Stomach (tissue), 8 donors: ENCODE measurements at regions not wholly inside any gene's neighbourhood (a gene's known extent, or its start where the extent isn't known, plus 50 kb on each side); places are given as distances from the start of the nearest gene placed in this dataset.
"Not testable (repeated sequence)": the region's sequence is repeated elsewhere in the genome, so short reads cannot be mapped to it uniquely, and the experiment has no call there.

Source experiments
- DNase-seq, 2 donors: peaks; one replicate each; pipeline versions ENCODE4 v3.0.0 to v3.0.0-alpha.2; 2013 to 2019
- H3K27ac ChIP-seq, 5 donors: fragments of 200-600 bp in 4 of 5; sonication (generic) in 4 of 5; one replicate each; pipeline ENCODE4 v1.5.1; 2013 to 2019; ENCODE audit warnings: mild to moderate bottlenecking in 1 of 5, moderate library complexity in 1 of 5
- H3K27me3 ChIP-seq, 3 donors: fragments of 200-600 bp; sonication (generic); one replicate each; pipeline ENCODE4 v1.5.1; 2017 to 2019; ENCODE audit warnings: mixed run types in 1 of 3
- H3K36me3 ChIP-seq, 4 donors: fragments of 200-600 bp; sonication (generic); 1 replicate in 3 of 4; 2 replicates in 1 of 4; pipeline ENCODE4 v1.5.1; 2016 to 2019
- H3K4me1 ChIP-seq, 4 donors: fragments of 200-600 bp; sonication (generic); one replicate each; pipeline ENCODE4 v1.5.1; 2016 to 2019
- H3K4me3 ChIP-seq, 4 donors: fragments of 200-600 bp; sonication (generic) in 3 of 4; one replicate each; pipeline ENCODE4 v1.5.1; 2016 to 2019; ENCODE audit warnings: mild to moderate bottlenecking in 1 of 4
- H3K9me3 ChIP-seq, 4 donors: fragments of 200-600 bp; sonication (generic); one replicate each; pipeline ENCODE4 v1.5.1; 2016 to 2019
- CTCF ChIP-seq, 7 experiments: fragments of 450-650 bp in 4 of 7; fragments of 200-600 bp in 3 of 7; sonication (generic) in 3 of 7; IDR thresholded peaks; one replicate each; pipeline ENCODE4 v1.5.1; 2016 to 2019; ENCODE audit warnings: antibody characterized with exemption in 7 of 7, control low read depth in 2 of 7, mild to moderate bottlenecking in 1 of 7
- EP300 ChIP-seq: sonication (generic); formaldehyde crosslinking; IDR thresholded peaks from one replicate; pipeline ENCODE4 v1.6.1; 2017; ENCODE audit warnings: antibody characterized with exemption
- POLR2A ChIP-seq, 4 donors: fragments of 450-650 bp; IDR thresholded peaks; one replicate each; pipeline ENCODE4 v1.6.1; 2016; ENCODE audit warnings: antibody characterized with exemption in 4 of 4, control low read depth in 2 of 4, mild to moderate bottlenecking in 1 of 4, moderate library complexity in 1 of 4
- POLR2AphosphoS5 ChIP-seq, 3 donors: sonication (generic); formaldehyde crosslinking; IDR thresholded peaks; one replicate each; pipeline ENCODE4 v1.6.1; 2016; ENCODE audit warnings: antibody characterized with exemption in 3 of 3
- WGBS, 5 donors: extraction: QIAGEN DNeasy Blood & Tissue Kit in 3 of 5; methylation state at CpG; one replicate each; pipeline versions ENCODE4 v1.1.5 to v1.1.7; 2013 to 2018; 5-methylcytosine and 5-hydroxymethylcytosine counted together
- intact Hi-C: fragments of 100-400 bp; cut with DNase I; formaldehyde crosslinking; loops from one replicate; pipeline ENCODE4 v1.15.1; 2023; ENCODE audit warnings: low total_unique reads
- donor health status: healthy with polysubstance abuse.
- donor health status: Bipolar disorder and iron deficiency.
- donor health status: healthy.

GRCh38 chr4:52202931-52203330, 151.8 kb downstream of the SPATA18 start:
- no peak for DNase-seq
- Histone ChIP-seq H3K27me3 (no peaks in the 10 kb centered on the region), H3K4me3 (no peak overlapping the region), H3K36me3 (no peaks in the 10 kb centered on the region), H3K27ac (no peak overlapping the region), H3K9me3 (peaks cover 0 to 5% (median 0%) of the 10 kb centered on the region in 4 donors), H3K4me1 (no peaks in the 10 kb centered on the region)
- TF ChIP-seq POLR2A (IDR thresholded peaks at IDR 0.05) (no peak), EP300 (no peak), CTCF (IDR thresholded peaks at IDR 0.05) (no peak), POLR2AphosphoS5 (IDR thresholded peaks at IDR 0.05) (no peak)
- WGBS, 5 donors = 62 to 86% (median 82%) methylated on average over 1 of the region's 1 CpG
- intact Hi-C loops = no loop called here

DNA sequence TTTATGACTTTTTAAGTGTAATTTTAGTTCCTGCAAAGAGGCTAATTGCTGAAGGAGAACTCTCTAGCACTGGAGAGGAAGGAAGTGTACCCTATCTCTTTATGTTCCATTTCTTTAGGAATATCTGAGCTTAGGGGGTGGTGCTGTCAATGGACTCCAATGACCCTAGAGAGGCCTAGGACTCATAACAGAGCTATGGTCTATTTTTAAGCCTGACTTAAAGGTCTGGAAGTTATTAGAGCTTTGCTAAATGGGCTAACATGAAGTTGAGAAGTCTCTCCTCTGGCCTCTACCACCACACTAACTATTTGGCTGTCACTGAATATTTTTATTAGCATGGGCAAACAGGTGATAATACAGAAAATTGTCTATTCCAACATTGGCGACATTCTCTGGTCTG, 152.2 kb downstream of the SPATA18 start:
- TF ChIP-seq POLR2A (IDR thresholded peaks at IDR 0.05) = no peak
- H3K4me3 ChIP-seq = no peak overlapping the region
- intact Hi-C loops = no loop called here
- H3K27ac ChIP-seq = no peak overlapping the region
- peaks cover 0 to 5% (median 0%) of the 10 kb centered on the region in 4 donors for H3K9me3 ChIP-seq
- H3K36me3 ChIP-seq = no peaks in the 10 kb centered on the region
- DNase-seq = no peak
- H3K27me3 ChIP-seq = no peaks in the 10 kb centered on the region
- WGBS, 5 donors = 79 to 96% (median 91%) methylated on average over 1 of the region's 1 CpG
- H3K4me1 ChIP-seq = no peaks in the 10 kb centered on the region

DNA sequence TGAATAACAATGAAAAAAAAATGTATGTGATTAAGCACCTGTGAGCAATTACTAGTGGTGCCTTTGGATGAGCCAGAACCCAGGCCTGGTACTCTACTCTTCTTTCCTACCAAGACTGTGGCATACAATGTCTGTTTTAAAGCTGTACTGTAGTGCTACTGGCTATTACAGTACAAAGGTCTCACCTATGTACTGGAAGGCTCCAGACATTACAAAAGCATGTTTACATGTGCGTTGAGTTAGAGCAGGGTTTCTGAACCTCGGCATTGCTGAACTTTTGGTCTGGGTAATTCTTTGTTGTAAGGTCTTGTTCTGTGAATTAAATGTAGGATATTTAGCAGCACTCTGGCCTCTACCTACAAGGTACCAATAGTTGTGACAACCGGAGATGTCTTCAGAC, 153.8 kb downstream of the SPATA18 start:
- no peak for TF ChIP-seq POLR2AphosphoS5 (IDR thresholded peaks at IDR 0.05)
- 74 to 89% (median 80%) methylated on average over 3 of the region's 3 CpGs for WGBS, 5 donors
- no peak overlapping the region for H3K4me3 ChIP-seq
- no peak for DNase-seq
- no peak overlapping the region for H3K27ac ChIP-seq
- peaks cover 0 to 5% (median 0%) of the 10 kb centered on the region in 4 donors for H3K9me3 ChIP-seq
- no peaks in the 10 kb centered on the region for H3K27me3 ChIP-seq
- H3K4me1 ChIP-seq = no peaks in the 10 kb centered on the region
- no peaks in the 10 kb centered on the region for H3K36me3 ChIP-seq
- intact Hi-C loops = no loop called here

DNA sequence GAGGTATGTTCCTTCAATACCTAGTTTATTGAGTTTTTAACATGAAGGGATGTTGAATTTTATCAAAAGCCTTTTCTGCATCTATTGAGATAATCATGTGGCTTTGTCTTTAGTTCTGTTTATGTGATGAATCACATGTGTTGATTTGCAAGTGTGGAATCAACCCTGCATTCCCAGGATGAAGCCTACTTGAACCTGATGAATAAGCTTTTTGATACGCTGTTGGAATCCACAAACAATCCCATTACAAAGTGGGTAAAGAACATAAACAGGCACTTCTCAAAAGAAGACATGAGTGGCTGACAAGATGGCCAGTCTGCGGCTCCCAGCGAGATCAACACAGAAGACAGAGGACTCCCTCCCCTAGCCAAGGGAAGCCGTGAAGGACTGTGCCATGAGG, 156.0 kb downstream of the SPATA18 start:
- H3K4me1 ChIP-seq, H3K36me3 ChIP-seq, H3K27me3 ChIP-seq, DNase-seq, intact Hi-C loops, H3K4me3 ChIP-seq, H3K9me3 ChIP-seq, H3K27ac ChIP-seq: not testable (repeated sequence)
- WGBS, 5 donors = 76 to 89% (median 86%) methylated on average over 3 to 4 of the region's 4 CpGs

DNA sequence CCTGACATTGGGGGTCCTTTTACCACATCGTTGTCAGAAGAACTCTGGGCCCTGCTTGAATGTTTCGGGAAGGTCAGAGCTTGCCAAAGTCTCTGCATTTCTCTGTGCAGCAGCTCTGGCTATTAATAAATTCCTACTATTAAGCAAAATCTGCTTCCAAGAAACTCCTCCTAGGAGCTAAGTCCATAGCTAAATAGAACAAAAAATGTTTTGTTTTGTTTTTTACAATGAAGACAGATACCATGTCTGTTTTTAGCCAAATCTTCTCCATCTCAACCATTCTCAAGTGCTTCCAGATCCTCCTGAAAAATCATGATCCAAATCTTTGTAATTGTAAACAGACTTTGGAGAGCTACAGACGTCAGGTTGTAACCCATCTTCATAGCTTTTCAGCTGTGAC, 161.6 kb downstream of the SPATA18 start:
- Histone ChIP-seq H3K36me3 (no peaks in the 10 kb centered on the region), H3K9me3 (no peaks in the 10 kb centered on the region), H3K4me3 (no peak overlapping the region), H3K27me3 (no peaks in the 10 kb centered on the region), H3K4me1 (no peaks in the 10 kb centered on the region), H3K27ac (no peak overlapping the region)
- intact Hi-C loops = loop anchor here (10.0 kb wide), 1 partner anchor 752 kb away; no protein-coding TSS in a partner anchor
- WGBS, 5 donors = 55 to 78% (median 69%) methylated on average over 3 of the region's 3 CpGs
- peak in 1 of 2 donors; percentile 54 for DNase-seq
- TF ChIP-seq POLR2AphosphoS5 (IDR thresholded peaks at IDR 0.05) (no peak), POLR2A (IDR thresholded peaks at IDR 0.05) (no peak), EP300 (no peak), CTCF (IDR thresholded peaks at IDR 0.05) (no peak)

DNA sequence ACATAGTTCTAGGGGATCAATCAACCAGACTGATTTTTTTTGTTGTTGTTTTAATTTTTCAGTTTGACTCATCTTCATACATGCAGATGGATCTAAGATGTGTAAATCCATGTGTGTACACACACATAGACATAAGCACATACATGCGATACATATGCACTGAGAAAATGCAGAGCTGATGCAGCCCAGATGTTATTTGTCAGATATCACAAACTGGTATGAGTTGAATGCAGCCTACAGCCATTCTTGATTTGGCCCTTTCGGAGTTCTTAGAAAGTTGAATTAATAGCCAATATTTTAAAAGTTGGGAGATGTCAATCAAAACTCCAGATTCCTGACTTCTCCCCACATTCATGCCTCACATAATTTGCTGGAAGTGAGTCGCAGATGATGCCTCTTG, 180.4 kb downstream of the SPATA18 start:
- intact Hi-C loops = no loop called here
- peaks cover 0 to 7% (median 3%) of the 10 kb centered on the region in 4 donors for H3K4me1 ChIP-seq
- H3K9me3 ChIP-seq = no peaks in the 10 kb centered on the region
- TF ChIP-seq EP300 (no peak), POLR2A (IDR thresholded peaks at IDR 0.05) (no peak), CTCF (IDR thresholded peaks at IDR 0.05) (no peak), POLR2AphosphoS5 (IDR thresholded peaks at IDR 0.05) (no peak)
- H3K36me3 ChIP-seq = no peaks in the 10 kb centered on the region
- H3K27me3 ChIP-seq = no peaks in the 10 kb centered on the region
- H3K4me3 ChIP-seq = no peak overlapping the region
- no peak for DNase-seq
- 59 to 84% (median 65%) methylated on average over 3 of the region's 3 CpGs for WGBS, 5 donors
- H3K27ac ChIP-seq = no peak overlapping the region
